ENCODE measurements at regions not wholly inside any gene's neighbourhood (a gene's known extent, or its start where the extent isn't known, plus 50 kb on each side); places are given as distances from the start of the nearest gene placed in this dataset.

DNA sequence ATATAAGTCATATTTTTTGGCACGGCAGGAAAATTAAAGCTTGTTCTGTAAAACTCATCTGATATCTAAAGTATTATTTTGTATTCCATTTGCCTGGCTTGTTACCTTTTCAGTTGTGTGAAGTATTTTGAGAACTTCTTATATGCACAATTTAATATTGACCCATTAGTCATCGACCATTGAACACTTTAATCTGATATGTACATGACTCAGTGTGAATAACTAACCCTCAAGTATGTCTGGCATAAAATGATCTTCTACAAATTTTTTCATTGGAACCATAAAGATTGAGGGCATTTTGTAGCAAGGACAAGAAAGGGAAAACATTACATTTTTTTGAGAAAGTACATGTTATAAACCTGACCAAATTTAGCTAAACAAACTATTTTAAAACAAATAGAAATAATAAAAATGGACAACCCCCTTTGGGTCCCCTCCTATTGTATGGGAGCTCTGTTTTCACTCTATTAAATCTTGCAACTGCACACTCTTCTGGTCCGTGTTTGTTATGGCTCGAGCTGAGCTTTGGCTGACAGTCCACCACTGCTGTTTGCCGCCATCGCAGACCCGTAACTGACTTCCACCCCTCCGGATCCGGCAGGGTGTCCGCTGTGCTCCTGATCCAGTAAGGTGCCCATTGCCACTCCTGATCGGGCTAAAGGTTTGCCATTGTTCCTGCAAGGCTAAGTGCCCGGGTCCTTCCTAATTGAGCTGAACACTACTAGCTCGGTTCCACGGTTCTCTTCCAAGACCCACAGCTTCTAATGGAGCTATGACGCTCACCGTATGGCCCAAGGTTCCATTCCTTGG lies 118.8 kb downstream of the SLC6A15 start:
- H3K27ac ChIP-seq (ENCODE audit: low read depth, low read length): no peak overlapping the region
- H3K9me3 ChIP-seq (ENCODE audit: control insufficient read depth, insufficient read depth, low read length): no peaks in the 10 kb centered on the region
- no peak for TF ChIP-seq CTCF (IDR thresholded peaks at IDR 0.05; ENCODE audit: low read depth, low read length)
- ChIA-PET POLR2A (no interaction called here), CTCF (no interaction called here)
- DNase-seq (ENCODE audit: low read depth, low spot score): no peak
- H3K4me3 ChIP-seq (ENCODE audit: low read depth, low read length): no peak overlapping the region
- no peaks in the 10 kb centered on the region for H3K27me3 ChIP-seq (ENCODE audit: control insufficient read depth, insufficient read depth, low read length)

GRCh38 chr12:84791444-84791843 lies 121.2 kb downstream of the SLC6A15 start:
- no peaks in the 10 kb centered on the region for H3K9me3 ChIP-seq (ENCODE audit: control insufficient read depth, insufficient read depth, low read length)
- DNase-seq (ENCODE audit: low read depth, low spot score): no peak
- H3K27ac ChIP-seq (ENCODE audit: low read depth, low read length): no peak overlapping the region
- H3K4me3 ChIP-seq (ENCODE audit: low read depth, low read length): no peak overlapping the region
- POLR2A ChIA-PET: no interaction called here
- CTCF ChIA-PET: no interaction called here
- no peaks in the 10 kb centered on the region for H3K27me3 ChIP-seq (ENCODE audit: control insufficient read depth, insufficient read depth, low read length)
- no peak for TF ChIP-seq CTCF (IDR thresholded peaks at IDR 0.05; ENCODE audit: low read depth, low read length)

DNA sequence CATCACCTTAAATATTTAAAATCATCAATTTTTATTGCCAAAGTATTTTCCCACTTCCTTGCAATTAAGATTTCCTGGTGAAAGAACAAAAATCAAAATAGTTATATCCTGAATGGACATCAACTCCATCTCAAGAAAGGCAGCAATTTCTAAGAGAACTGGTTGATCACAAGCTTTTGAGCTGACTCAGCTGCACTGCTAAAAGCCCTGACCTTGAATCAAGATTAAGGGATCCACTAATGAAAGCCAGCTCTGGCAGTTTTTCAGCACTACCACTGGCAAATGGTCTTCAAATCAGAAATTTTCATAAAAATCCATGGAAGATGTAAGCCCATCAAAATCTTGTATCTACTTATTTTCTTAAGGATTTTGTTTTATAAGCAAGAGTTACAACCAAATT lies 123.4 kb downstream of the SLC6A15 start:
- no peak for TF ChIP-seq CTCF (IDR thresholded peaks at IDR 0.05; ENCODE audit: low read depth, low read length)
- ChIA-PET POLR2A (no interaction called here), CTCF (no interaction called here)
- Histone ChIP-seq H3K27ac (ENCODE audit: low read depth, low read length) (no peak overlapping the region), H3K9me3 (ENCODE audit: control insufficient read depth, insufficient read depth, low read length) (no peaks in the 10 kb centered on the region), H3K27me3 (ENCODE audit: control insufficient read depth, insufficient read depth, low read length) (no peaks in the 10 kb centered on the region), H3K4me3 (ENCODE audit: low read depth, low read length) (no peak overlapping the region)
- no peak for DNase-seq (ENCODE audit: low read depth, low spot score)

GRCh38 chr12:84787253-84787652 lies 125.3 kb downstream of the SLC6A15 start:
- ChIA-PET POLR2A (no interaction called here), CTCF (no interaction called here)
- no peak for TF ChIP-seq CTCF (IDR thresholded peaks at IDR 0.05; ENCODE audit: low read depth, low read length)
- H3K27ac ChIP-seq (ENCODE audit: low read depth, low read length): no peak overlapping the region
- H3K9me3 ChIP-seq (ENCODE audit: control insufficient read depth, insufficient read depth, low read length): no peaks in the 10 kb centered on the region
- DNase-seq (ENCODE audit: low read depth, low spot score): no peak
- no peaks in the 10 kb centered on the region for H3K27me3 ChIP-seq (ENCODE audit: control insufficient read depth, insufficient read depth, low read length)
- no peak overlapping the region for H3K4me3 ChIP-seq (ENCODE audit: low read depth, low read length)

DNA sequence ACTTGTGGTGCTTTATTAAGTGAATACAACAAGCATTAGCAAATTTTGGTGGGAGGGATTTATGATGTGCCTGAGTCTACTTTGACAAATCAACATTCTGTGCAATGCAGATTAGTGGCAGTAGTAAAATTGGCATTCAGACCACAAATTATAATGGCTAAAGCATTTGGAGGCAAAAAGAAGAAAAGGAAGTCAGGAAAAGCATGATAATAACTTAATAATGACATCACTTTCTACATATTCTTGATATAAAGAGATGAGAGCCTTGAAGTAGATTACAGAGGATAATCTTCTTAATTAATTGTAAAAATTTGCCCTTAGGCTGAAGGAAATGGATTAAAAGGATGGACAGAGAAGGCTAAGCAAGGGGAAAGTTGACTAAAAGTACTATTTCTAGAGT lies 126.0 kb downstream of the SLC6A15 start:
- no peak overlapping the region for H3K4me3 ChIP-seq (ENCODE audit: low read depth, low read length)
- no peak for TF ChIP-seq CTCF (IDR thresholded peaks at IDR 0.05; ENCODE audit: low read depth, low read length)
- no peaks in the 10 kb centered on the region for H3K27me3 ChIP-seq (ENCODE audit: control insufficient read depth, insufficient read depth, low read length)
- CTCF ChIA-PET: no interaction called here
- POLR2A ChIA-PET: no interaction called here
- H3K9me3 ChIP-seq (ENCODE audit: control insufficient read depth, insufficient read depth, low read length): no peaks in the 10 kb centered on the region
- no peak for DNase-seq (ENCODE audit: low read depth, low spot score)
- H3K27ac ChIP-seq (ENCODE audit: low read depth, low read length): no peak overlapping the region

Data from AG04450 (cell line).